T-cell (primary cell): ENCODE measurements at regions not wholly inside any gene's neighbourhood (a gene's known extent, or its start where the extent isn't known, plus 50 kb on each side); places are given as distances from the start of the nearest gene placed in this dataset.

Source experiments
- ATAC-seq, 4 experiments: fragments of 200-7000 bp in 3 of 4; fragments of 150-1000 bp in 1 of 4; cut with Tn5 transposase; replicated peaks in 1 of 4; 1 replicate in 3 of 4; 2 replicates in 1 of 4; pipeline ENCODE4 v1.10.0; 2021; ENCODE audit warnings: moderate library complexity in 3 of 4, mild to moderate bottlenecking in 2 of 4, moderate number of reproducible peaks in 1 of 4
- CTCF ChIA-PET, 2 donors: fragments of 300-600 bp; sonication (Branson Sonifier 250); formaldehyde crosslinking; loops; one replicate each; lab custom pipeline; 2022; ENCODE audit warnings: antibody characterized with exemption in 2 of 2; lab: Charles Lee
- POLR2A ChIA-PET, 2 donors: fragments of 300-600 bp; sonication (Branson Sonifier 250); formaldehyde crosslinking; loops; one replicate each; lab custom pipeline; 2022; ENCODE audit warnings: antibody characterized with exemption in 2 of 2; lab: Charles Lee
- DNase-seq, 35 experiments: peaks; one replicate each; pipeline versions ENCODE4 v3.0.0 to v3.0.0-alpha.2; 2013 to 2023
- H3K27ac ChIP-seq: one replicate; pipeline ENCODE4 v1.5.1; 2013; ENCODE audit warnings: low read length
- H3K27me3 ChIP-seq, 2 experiments: replicated peaks in 1 of 2; 1 replicate in 1 of 2; 2 replicates in 1 of 2; pipeline versions ENCODE4 v1.6.1 to v1.7.0; 2013; ENCODE audit warnings: low read length in 1 of 2, mixed read lengths in 1 of 2; ENCODE audit not compliant: control insufficient read depth in 2 of 2, insufficient read depth in 2 of 2; ENCODE audit errors: extremely low read depth in 1 of 2
- H3K36me3 ChIP-seq, 2 donors: 1 replicate in 1 of 2; 2 replicates in 1 of 2; pipeline versions ENCODE4 v1.6.1 to v1.7.0; 2013; ENCODE audit warnings: low read length in 1 of 2; ENCODE audit not compliant: control insufficient read depth in 2 of 2, insufficient read depth in 1 of 2; ENCODE audit errors: extremely low read depth in 1 of 2
- H3K4me1 ChIP-seq, 2 experiments: 1 replicate in 1 of 2; 2 replicates in 1 of 2; pipeline versions ENCODE4 v1.6.1 to v1.7.0; 2013; ENCODE audit warnings: low read length in 2 of 2, mixed read lengths in 1 of 2; ENCODE audit not compliant: insufficient read depth in 2 of 2, control insufficient read depth in 1 of 2; ENCODE audit errors: extremely low read depth in 1 of 2
- H3K4me3 ChIP-seq, 2 donors: 1 replicate in 1 of 2; 2 replicates in 1 of 2; pipeline versions ENCODE4 v1.5.1 to v1.7.0; 2013; ENCODE audit warnings: mild to moderate bottlenecking in 2 of 2, low read length in 1 of 2, moderate library complexity in 1 of 2; ENCODE audit not compliant: control insufficient read depth in 1 of 2; ENCODE audit errors: extremely low read depth in 1 of 2
- H3K9me3 ChIP-seq: 2 replicates; pipeline ENCODE4 v1.7.0; 2013
- H3K27ac Mint-ChIP-seq, 2 donors: one replicate each; pipeline ENCODE4 v1.8.0; 2020 to 2021; ENCODE audit warnings: mild to moderate bottlenecking in 2 of 2, mixed read lengths in 2 of 2
- H3K27me3 Mint-ChIP-seq, 2 donors: one replicate each; pipeline ENCODE4 v1.8.0; 2021 to 2022; ENCODE audit warnings: mixed read lengths in 2 of 2
- H3K36me3 Mint-ChIP-seq: one replicate; pipeline ENCODE4 v1.8.0; 2021; ENCODE audit warnings: mixed read lengths
- H3K4me1 Mint-ChIP-seq, 3 donors: one replicate each; pipeline ENCODE4 v1.8.0; 2020 to 2022; ENCODE audit warnings: mixed read lengths in 3 of 3, mild to moderate bottlenecking in 1 of 3
- H3K4me3 Mint-ChIP-seq, 3 donors: one replicate each; pipeline ENCODE4 v1.8.0; 2020 to 2022; ENCODE audit warnings: mild to moderate bottlenecking in 3 of 3, mixed read lengths in 3 of 3, moderate library complexity in 3 of 3
- H3K9me3 Mint-ChIP-seq, 3 donors: one replicate each; pipeline ENCODE4 v1.8.0; 2020 to 2022; ENCODE audit warnings: mixed read lengths in 3 of 3
- WGBS: methylation state at CpG from one replicate; pipeline ENCODE4 v1.1.5; 2013; ENCODE audit warnings: missing lambda C conversion rate; ENCODE audit not compliant: insufficient coverage; 5-methylcytosine and 5-hydroxymethylcytosine counted together

DNA sequence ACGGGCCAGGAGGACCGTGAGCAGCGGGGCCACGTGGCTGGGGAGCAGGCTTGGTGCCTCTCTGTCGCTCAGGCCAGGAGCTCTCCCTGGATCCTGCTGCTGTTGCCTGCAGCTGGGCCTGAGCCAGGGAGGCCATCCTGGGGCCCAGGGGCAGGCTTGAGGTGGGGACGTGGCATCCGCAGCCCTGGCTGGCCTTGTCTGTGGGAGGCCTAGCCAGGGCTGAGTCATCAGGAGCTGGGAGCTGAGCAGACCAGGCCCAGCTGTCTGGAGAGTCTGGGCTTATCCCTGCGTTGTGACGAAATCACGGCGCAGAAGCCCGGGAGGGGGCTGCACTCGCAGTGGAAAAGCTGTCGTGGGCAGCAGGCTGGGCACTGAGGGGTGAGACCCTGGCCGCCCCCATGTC lies 138.8 kb upstream of the COL5A1 start:
- no peak overlapping the region for H3K27ac Mint-ChIP-seq
- CTCF ChIA-PET, result no interaction called here
- 82% methylated on average over 15 of the region's 15 CpGs for WGBS

DNA sequence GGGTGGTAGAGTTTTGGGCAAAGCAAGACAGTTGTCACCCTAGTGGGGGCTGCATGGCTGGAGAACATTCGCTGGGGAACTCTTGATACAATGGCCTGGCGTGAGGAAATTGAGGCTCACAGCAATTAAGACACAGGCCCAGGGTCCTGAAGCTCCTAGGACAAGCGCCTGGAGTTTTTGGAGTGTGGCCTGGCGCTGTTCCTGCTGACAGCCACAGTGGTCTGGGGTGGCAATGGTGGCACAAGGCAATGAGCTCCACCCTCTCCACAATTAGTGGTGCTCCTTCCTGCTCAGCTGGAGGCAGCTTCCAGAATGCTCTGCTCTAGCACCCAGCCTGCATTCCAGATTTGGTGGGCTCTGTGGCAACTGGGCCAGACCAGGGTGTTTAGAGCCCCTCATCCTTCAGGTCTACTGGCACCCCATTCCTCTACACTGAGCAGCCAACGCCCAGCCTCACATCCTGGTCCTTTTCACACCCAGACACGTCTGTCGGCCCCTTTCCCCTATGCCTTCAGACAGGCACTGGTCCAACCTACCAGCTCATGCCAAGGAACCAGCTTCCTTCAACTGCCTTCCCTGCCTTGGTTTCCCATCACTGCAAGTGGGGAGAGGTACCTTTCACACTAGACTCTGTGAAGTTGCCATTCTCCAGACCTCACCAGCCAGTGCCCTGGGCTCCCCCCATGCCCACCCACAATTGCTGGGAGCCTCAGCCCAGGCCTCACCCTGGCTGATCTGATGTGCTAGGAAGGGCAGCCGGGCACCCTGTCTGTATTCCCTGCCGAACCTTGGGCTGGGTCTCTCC lies 138.1 kb upstream of the COL5A1 start:
- no peaks in the 10 kb centered on the region for H3K9me3 ChIP-seq
- CTCF ChIA-PET, result no interaction called here
- POLR2A ChIA-PET, result no interaction called here
- H3K4me1 Mint-ChIP-seq, result no peaks in the 10 kb centered on the region
- H3K36me3 Mint-ChIP-seq, result no peaks in the 10 kb centered on the region
- DNase-seq (no peak), ATAC-seq (no peak)
- no peaks in the 10 kb centered on the region for H3K4me1 ChIP-seq
- no peak overlapping the region for H3K4me3 Mint-ChIP-seq
- H3K27ac Mint-ChIP-seq, result no peak overlapping the region
- peaks cover 0 to 37% of the 10 kb centered on the region in 2 experiments for H3K27me3 ChIP-seq
- no peaks in the 10 kb centered on the region for H3K36me3 ChIP-seq
- no peak overlapping the region for H3K4me3 ChIP-seq
- H3K27ac ChIP-seq, result no peak overlapping the region
- 73% methylated on average over 8 of the region's 9 CpGs for WGBS
- H3K9me3 Mint-ChIP-seq, result no peaks in the 10 kb centered on the region
- H3K27me3 Mint-ChIP-seq, result peaks cover 14 to 34% of the 10 kb centered on the region in 2 donors

More for the DNA sequence above, 138.8 kb upstream of the COL5A1 start:
- Histone ChIP-seq H3K27ac (no peak overlapping the region), H3K27me3 (peaks cover 0 to 37% of the 10 kb centered on the region in 2 experiments), H3K9me3 (no peaks in the 10 kb centered on the region), H3K4me1 (no peaks in the 10 kb centered on the region), H3K4me3 (no peak overlapping the region), H3K36me3 (no peaks in the 10 kb centered on the region)
- DNase-seq, result no peak
- H3K27me3 Mint-ChIP-seq, result peaks cover 14 to 34% of the 10 kb centered on the region in 2 donors
- no peak overlapping the region for H3K4me3 Mint-ChIP-seq
- H3K4me1 Mint-ChIP-seq, result no peaks in the 10 kb centered on the region
- POLR2A ChIA-PET, result no interaction called here
- H3K36me3 Mint-ChIP-seq, result no peaks in the 10 kb centered on the region
- no peak for ATAC-seq
- H3K9me3 Mint-ChIP-seq, result no peaks in the 10 kb centered on the region

DNA sequence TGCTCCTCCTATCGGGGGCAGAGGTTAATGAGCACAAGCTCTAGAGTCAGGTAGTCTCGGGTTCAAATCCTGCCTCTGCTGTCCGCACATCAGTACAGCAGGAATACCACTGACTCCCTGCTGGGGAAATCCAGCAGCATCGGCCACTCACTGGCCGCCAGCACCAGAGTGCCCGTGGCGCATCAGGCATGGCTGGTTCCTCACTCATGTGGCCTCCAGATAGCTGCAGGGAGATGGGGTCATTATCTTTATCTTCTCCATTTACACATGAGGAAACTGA lies 137.6 kb upstream of the COL5A1 start:
- ChIA-PET POLR2A (no interaction called here), CTCF (no interaction called here)
- H3K27ac Mint-ChIP-seq, result no peak overlapping the region
- no peaks in the 10 kb centered on the region for H3K4me1 Mint-ChIP-seq
- H3K27me3 Mint-ChIP-seq, result peaks cover 14 to 34% of the 10 kb centered on the region in 2 donors
- ATAC-seq, result no peak
- no peaks in the 10 kb centered on the region for H3K9me3 Mint-ChIP-seq
- no peaks in the 10 kb centered on the region for H3K4me1 ChIP-seq
- DNase-seq, result no peak
- no peaks in the 10 kb centered on the region for H3K36me3 Mint-ChIP-seq
- no peak overlapping the region for H3K27ac ChIP-seq
- no peaks in the 10 kb centered on the region for H3K36me3 ChIP-seq
- no peak overlapping the region for H3K4me3 ChIP-seq
- peaks cover 0 to 37% of the 10 kb centered on the region in 2 experiments for H3K27me3 ChIP-seq
- H3K9me3 ChIP-seq, result no peaks in the 10 kb centered on the region
- H3K4me3 Mint-ChIP-seq, result no peak overlapping the region
- 85% methylated on average over 4 of the region's 7 CpGs for WGBS

DNA sequence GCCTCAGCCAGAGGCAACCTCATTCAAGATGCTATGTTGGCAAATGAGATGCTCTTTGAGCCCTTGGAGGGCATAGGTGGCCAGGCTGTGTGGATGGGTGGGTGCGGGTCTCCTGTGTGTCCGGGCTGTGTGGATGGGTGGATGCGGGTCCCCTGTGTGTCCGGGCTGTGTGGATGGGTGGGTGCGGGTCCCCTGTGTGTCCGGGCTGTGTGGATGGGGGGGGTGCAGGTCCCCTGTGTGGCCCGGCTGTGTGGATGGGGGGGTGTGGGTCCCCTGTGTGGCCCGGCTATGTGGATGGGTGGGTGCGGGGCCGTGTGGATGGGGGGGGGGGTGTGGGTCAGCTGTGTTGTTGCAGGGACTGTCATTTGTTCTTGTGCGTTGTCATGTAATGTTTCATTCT lies 136.6 kb upstream of the COL5A1 start:
- ChIA-PET CTCF (no interaction called here), POLR2A (no interaction called here)
- Histone ChIP-seq H3K27ac (no peak overlapping the region), H3K27me3 (peaks cover 0 to 37% of the 10 kb centered on the region in 2 experiments), H3K36me3 (no peaks in the 10 kb centered on the region), H3K9me3 (no peaks in the 10 kb centered on the region), H3K4me1 (no peaks in the 10 kb centered on the region), H3K4me3 (no peak overlapping the region)
- Mint-ChIP-seq H3K9me3 (no peaks in the 10 kb centered on the region), H3K36me3 (no peaks in the 10 kb centered on the region), H3K27me3 (peaks cover 14 to 34% of the 10 kb centered on the region in 2 donors), H3K27ac (peak overlapping the region in 1 of 2 donors; percentile 27), H3K4me3 (no peak overlapping the region), H3K4me1 (no peaks in the 10 kb centered on the region)
- WGBS, result 23% methylated on average over 2 of the region's 11 CpGs
- ATAC-seq, result no peak
- no peak for DNase-seq

DNA sequence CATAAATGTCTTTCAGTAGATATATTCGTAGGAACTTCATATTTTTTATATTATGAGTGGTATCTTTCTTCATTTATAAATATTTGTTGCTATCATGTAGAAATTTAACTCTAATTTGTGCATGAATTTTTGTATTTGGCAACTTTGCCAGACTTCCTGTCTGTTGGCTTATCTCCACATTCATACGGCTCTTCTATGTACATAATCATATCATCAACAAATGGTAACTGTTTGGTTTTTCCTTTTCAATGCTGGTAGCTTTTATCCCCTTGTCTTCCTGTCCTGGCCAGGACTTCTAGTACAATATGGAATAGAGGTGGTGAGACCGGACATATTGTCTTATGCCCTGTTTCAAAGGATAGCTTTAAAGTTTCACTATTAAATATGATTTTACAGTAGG lies 132.3 kb upstream of the COL5A1 start:
- no peak for ATAC-seq
- no peak for DNase-seq
- no peak overlapping the region for H3K27ac Mint-ChIP-seq
- Histone ChIP-seq H3K4me3 (no peak overlapping the region), H3K36me3 (no peaks in the 10 kb centered on the region), H3K9me3 (no peaks in the 10 kb centered on the region), H3K27me3 (peaks cover 0 to 1% of the 10 kb centered on the region in 2 experiments), H3K27ac (no peak overlapping the region), H3K4me1 (no peaks in the 10 kb centered on the region)
- peaks cover 10 to 17% of the 10 kb centered on the region in 2 donors for H3K27me3 Mint-ChIP-seq
- no peaks in the 10 kb centered on the region for H3K9me3 Mint-ChIP-seq
- ChIA-PET CTCF (no interaction called here), POLR2A (no interaction called here)
- H3K4me3 Mint-ChIP-seq, result no peak overlapping the region
- no CpG with 5 or more reads among the region's 3 CpGs for WGBS
- H3K36me3 Mint-ChIP-seq, result no peaks in the 10 kb centered on the region
- no peaks in the 10 kb centered on the region for H3K4me1 Mint-ChIP-seq

DNA sequence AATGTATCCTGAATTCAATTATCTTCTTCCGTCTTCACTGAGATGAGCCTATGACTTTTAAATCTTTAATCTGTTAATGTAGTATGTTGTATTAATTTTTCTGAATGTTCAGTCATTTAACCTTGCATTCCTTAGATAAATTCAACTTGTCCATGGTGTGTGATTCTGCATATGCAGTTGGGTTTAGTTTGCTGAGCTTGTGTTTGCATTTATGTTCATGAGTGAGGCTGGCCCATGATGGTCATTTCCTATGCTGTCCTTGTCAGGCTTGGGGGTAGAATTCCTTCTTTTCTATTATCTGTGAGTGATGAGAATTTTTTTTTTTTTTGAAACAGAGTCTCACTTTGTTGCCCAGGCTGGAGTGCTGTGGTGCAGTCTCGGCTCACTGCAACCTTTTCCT lies 131.8 kb upstream of the COL5A1 start:
- no peak overlapping the region for H3K4me3 ChIP-seq
- ChIA-PET POLR2A (no interaction called here), CTCF (no interaction called here)
- H3K27ac Mint-ChIP-seq, result no peak overlapping the region
- 100% methylated on average over 1 of the region's 2 CpGs for WGBS
- peaks cover 5 to 15% of the 10 kb centered on the region in 2 donors for H3K27me3 Mint-ChIP-seq
- H3K4me1 ChIP-seq, result no peaks in the 10 kb centered on the region
- H3K4me3 Mint-ChIP-seq, result no peak overlapping the region
- H3K4me1 Mint-ChIP-seq, result no peaks in the 10 kb centered on the region
- H3K9me3 ChIP-seq, result no peaks in the 10 kb centered on the region
- H3K27ac ChIP-seq, result no peak overlapping the region
- no peak for DNase-seq
- no peaks in the 10 kb centered on the region for H3K36me3 Mint-ChIP-seq
- H3K9me3 Mint-ChIP-seq, result no peaks in the 10 kb centered on the region
- no peak for ATAC-seq
- H3K27me3 ChIP-seq, result peaks cover 0 to 3% of the 10 kb centered on the region in 2 experiments
- no peaks in the 10 kb centered on the region for H3K36me3 ChIP-seq
